Neural cell (in vitro differentiated cells): ENCODE measurements at regions not wholly inside any gene's neighbourhood (a gene's known extent, or its start where the extent isn't known, plus 50 kb on each side); places are given as distances from the start of the nearest gene placed in this dataset.

Experiments used
- H2AFZ ChIP-seq: fragments of 200-600, 300-800 bp; sonication (generic), shearing (Covaris generic); 2 replicates; pipeline ENCODE4 v1.6.0; 2014; ENCODE audit warnings: low read depth, mild to moderate bottlenecking, antibody characterized with exemption, low read length, moderate library complexity
- H3F3A ChIP-seq: fragments of 200-600 bp; shearing (Covaris generic); 2 replicates; pipeline ENCODE4 v1.6.1; 2016; ENCODE audit warnings: mild to moderate bottlenecking, moderate library complexity, mixed read lengths, antibody characterized with exemption, low read length; ENCODE audit not compliant: insufficient read depth, poor library complexity, severe bottlenecking
- H3K27ac ChIP-seq: fragments of 200-600, 300-800 bp; sonication (generic), shearing (Covaris generic); 2 replicates; pipeline ENCODE4 v1.5.1; 2014; ENCODE audit warnings: mild to moderate bottlenecking, low read length, moderate library complexity
- H3K27me3 ChIP-seq: fragments of 300-800, 200-600 bp; sonication (generic), shearing (Covaris generic); 2 replicates; pipeline ENCODE4 v1.6.0; 2014; ENCODE audit warnings: mild to moderate bottlenecking, low read depth, low read length, moderate library complexity; ENCODE audit not compliant: insufficient read depth
- H3K36me3 ChIP-seq: fragments of 300-800, 200-600 bp; sonication (generic), shearing (Covaris generic); 2 replicates; pipeline ENCODE4 v1.5.1; 2014; ENCODE audit warnings: mild to moderate bottlenecking, antibody characterized with exemption, low read length, moderate library complexity; ENCODE audit not compliant: insufficient read depth
- H3K4me2 ChIP-seq: fragments of 300-800, 200-600 bp; sonication (generic), shearing (Covaris generic); 2 replicates; pipeline ENCODE4 v1.6.0; 2014; ENCODE audit warnings: mild to moderate bottlenecking, low read length
- H3K4me3 ChIP-seq: fragments of 300-800, 200-600 bp; sonication (generic), shearing (Covaris generic); 2 replicates; pipeline ENCODE4 v1.5.1; 2014; ENCODE audit warnings: mild to moderate bottlenecking, low read length, moderate library complexity
- H3K79me2 ChIP-seq: fragments of 200-600 bp; shearing (Covaris generic); replicated peaks from 2 replicates; pipeline ENCODE4 v1.6.0; 2014; ENCODE audit warnings: mild to moderate bottlenecking, low read length, moderate library complexity; ENCODE audit not compliant: insufficient read depth
- H3K9ac ChIP-seq: fragments of 300-800, 200-600 bp; sonication (generic), shearing (Covaris generic); 2 replicates; pipeline ENCODE4 v1.6.1; 2016; ENCODE audit warnings: mild to moderate bottlenecking, low read length, mixed read lengths
- H3K9me2 ChIP-seq: fragments of 200-600 bp; shearing (Covaris generic); 2 replicates; pipeline ENCODE4 v1.6.1; 2016; ENCODE audit warnings: mild to moderate bottlenecking, low read length, mixed read lengths; ENCODE audit not compliant: insufficient read depth
- H3K9me3 ChIP-seq: fragments of 200-600, 300-800 bp; sonication (generic), shearing (Covaris generic); 2 replicates; pipeline ENCODE4 v1.6.1; 2016; ENCODE audit warnings: mild to moderate bottlenecking, mixed run types, low read length, moderate library complexity, mixed read lengths
- H4K20me1 ChIP-seq: fragments of 200-600 bp; shearing (Covaris generic); 2 replicates; pipeline ENCODE4 v1.6.1; 2016; ENCODE audit warnings: mild to moderate bottlenecking, mixed run types; ENCODE audit not compliant: insufficient read depth
- CTCF ChIP-seq: fragments of 450-650 bp; IDR thresholded peaks from 2 replicates; pipeline ENCODE4 v1.5.1; 2014; ENCODE audit warnings: antibody characterized with exemption, mild to moderate bottlenecking, moderate library complexity; ENCODE audit not compliant: poor library complexity, severe bottlenecking
- EP300 ChIP-seq: fragments of 450-650 bp; conservative IDR thresholded peaks from 2 replicates; pipeline ENCODE4 v1.6.1; 2014; ENCODE audit warnings: antibody characterized with exemption, mild to moderate bottlenecking, moderate library complexity; ENCODE audit not compliant: poor library complexity, severe bottlenecking
- EZH2 ChIP-seq: fragments of 200-600, 300-800 bp; shearing (Covaris generic), sonication (generic); IDR thresholded peaks from 2 replicates; pipeline ENCODE4 v1.6.1; 2014; ENCODE audit warnings: antibody characterized with exemption, low read length, borderline replicate concordance, mild to moderate bottlenecking; ENCODE audit not compliant: insufficient read depth, poor library complexity, severe bottlenecking
- MXI1 ChIP-seq: fragments of 450-650 bp; conservative IDR thresholded peaks from 2 replicates; pipeline ENCODE4 v1.6.1; 2014; ENCODE audit warnings: antibody characterized with exemption, mild to moderate bottlenecking; ENCODE audit not compliant: poor library complexity, severe bottlenecking
- POLR2AphosphoS5 ChIP-seq: IDR thresholded peaks from 2 replicates; pipeline ENCODE4 v1.6.1; 2012
- RAD21 ChIP-seq: fragments of 450-650 bp; conservative IDR thresholded peaks from 2 replicates; pipeline ENCODE4 v1.6.1; 2014; ENCODE audit warnings: antibody characterized with exemption, mild to moderate bottlenecking, moderate library complexity
- REST ChIP-seq: IDR thresholded peaks from 2 replicates; pipeline ENCODE4 v1.6.1; 2012; ENCODE audit warnings: borderline replicate concordance
- SMC3 ChIP-seq: fragments of 450-650 bp; conservative IDR thresholded peaks from 2 replicates; pipeline ENCODE4 v1.6.1; 2014; ENCODE audit warnings: antibody characterized with exemption, mild to moderate bottlenecking, moderate library complexity; ENCODE audit not compliant: poor library complexity
- TAF1 ChIP-seq: IDR thresholded peaks from 2 replicates; pipeline ENCODE4 v1.6.1; 2012; ENCODE audit warnings: low read depth

- H3K27me3 ChIP-seq: no peaks in the 10 kb centered on the region
- H3K9me3 ChIP-seq: no peaks in the 10 kb centered on the region
- no peak overlapping the region for H3K4me2 ChIP-seq
- H3K9ac ChIP-seq: no peak overlapping the region
- peak; percentile 68 for TF ChIP-seq RAD21
- TF ChIP-seq REST: no peak
- TF ChIP-seq POLR2AphosphoS5: no peak
- no peak for TF ChIP-seq EP300
- no peak for TF ChIP-seq TAF1
- TF ChIP-seq EZH2: no peak
- TF ChIP-seq MXI1: no peak
- peak; percentile 64 for TF ChIP-seq SMC3
- TF ChIP-seq CTCF: peak; percentile 75
- no peaks in the 10 kb centered on the region for H3K79me2 ChIP-seq
- no peak overlapping the region for H3K4me3 ChIP-seq
- no peaks in the 10 kb centered on the region for H3K36me3 ChIP-seq
- H4K20me1 ChIP-seq: no peaks in the 10 kb centered on the region
- no peak overlapping the region for H2AFZ ChIP-seq
- H3K9me2 ChIP-seq: no peaks in the 10 kb centered on the region
- H3F3A ChIP-seq: no peaks in the 10 kb centered on the region
- H3K27ac ChIP-seq: no peak overlapping the region
Observed at GRCh38 chr11:29343465-29344333, 673.1 kb downstream of the KCNA4 start.

GRCh38 chr11:29336727-29337575 lies 679.9 kb downstream of the KCNA4 start:
- Histone ChIP-seq H3K36me3 (no peaks in the 10 kb centered on the region), H3F3A (no peaks in the 10 kb centered on the region), H3K9me3 (no peaks in the 10 kb centered on the region), H3K9me2 (no peaks in the 10 kb centered on the region), H3K9ac (no peak overlapping the region), H3K79me2 (no peaks in the 10 kb centered on the region), H4K20me1 (no peaks in the 10 kb centered on the region), H3K4me3 (no peak overlapping the region), H3K4me2 (no peak overlapping the region), H2AFZ (no peak overlapping the region), H3K27ac (no peak overlapping the region), H3K27me3 (no peaks in the 10 kb centered on the region)
- TF ChIP-seq REST: no peak
- TF ChIP-seq CTCF: no peak
- TF ChIP-seq MXI1: no peak
- no peak for TF ChIP-seq EZH2
- no peak for TF ChIP-seq SMC3
- no peak for TF ChIP-seq EP300
- no peak for TF ChIP-seq POLR2AphosphoS5
- TF ChIP-seq TAF1: no peak
- TF ChIP-seq RAD21: no peak
